C4-2B (cell line): ENCODE measurements at regions not wholly inside any gene's neighbourhood (a gene's known extent, or its start where the extent isn't known, plus 50 kb on each side); places are given as distances from the start of the nearest gene placed in this dataset.

Experiments
- H3K27ac ChIP-seq: fragments of 450-650 bp; 2 replicates; pipeline ENCODE4 v1.5.1; 2017
- ZFX ChIP-seq: fragments of 450-650 bp; IDR thresholded peaks from 2 replicates; pipeline ENCODE4 v1.6.1; 2017
- TF ChIP-seq, protein P1 (sequence below): fragments of 450-650 bp; conservative IDR thresholded peaks from 2 replicates; pipeline ENCODE4 v1.5.1; 2017; ENCODE audit warnings: mild to moderate bottlenecking

DNA sequence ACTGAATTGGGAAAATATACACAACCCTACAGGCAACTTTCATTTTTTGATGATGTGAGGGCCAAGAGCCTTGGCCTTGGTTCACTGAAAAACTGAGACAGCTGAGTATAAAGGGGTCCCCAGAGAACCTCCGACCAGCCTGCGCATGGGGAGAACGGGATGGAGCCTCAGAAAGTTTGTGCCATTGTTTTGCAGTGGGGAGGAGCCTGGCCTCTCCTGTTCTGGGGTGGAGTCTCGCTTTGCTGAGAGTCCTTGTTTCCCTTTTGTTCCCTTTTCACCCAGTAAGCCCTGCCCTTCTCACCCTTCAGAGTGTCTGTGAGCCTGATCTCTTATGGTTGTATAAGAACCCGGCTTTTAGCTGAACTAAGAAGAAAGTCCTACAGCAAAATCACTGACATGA is 193.2 kb upstream of the AKR1E2 start:
- TF ChIP-seq ZFX: no peak
- TF ChIP-seq, protein P1, sequence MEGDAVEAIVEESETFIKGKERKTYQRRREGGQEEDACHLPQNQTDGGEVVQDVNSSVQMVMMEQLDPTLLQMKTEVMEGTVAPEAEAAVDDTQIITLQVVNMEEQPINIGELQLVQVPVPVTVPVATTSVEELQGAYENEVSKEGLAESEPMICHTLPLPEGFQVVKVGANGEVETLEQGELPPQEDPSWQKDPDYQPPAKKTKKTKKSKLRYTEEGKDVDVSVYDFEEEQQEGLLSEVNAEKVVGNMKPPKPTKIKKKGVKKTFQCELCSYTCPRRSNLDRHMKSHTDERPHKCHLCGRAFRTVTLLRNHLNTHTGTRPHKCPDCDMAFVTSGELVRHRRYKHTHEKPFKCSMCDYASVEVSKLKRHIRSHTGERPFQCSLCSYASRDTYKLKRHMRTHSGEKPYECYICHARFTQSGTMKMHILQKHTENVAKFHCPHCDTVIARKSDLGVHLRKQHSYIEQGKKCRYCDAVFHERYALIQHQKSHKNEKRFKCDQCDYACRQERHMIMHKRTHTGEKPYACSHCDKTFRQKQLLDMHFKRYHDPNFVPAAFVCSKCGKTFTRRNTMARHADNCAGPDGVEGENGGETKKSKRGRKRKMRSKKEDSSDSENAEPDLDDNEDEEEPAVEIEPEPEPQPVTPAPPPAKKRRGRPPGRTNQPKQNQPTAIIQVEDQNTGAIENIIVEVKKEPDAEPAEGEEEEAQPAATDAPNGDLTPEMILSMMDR: no peak
- no peak overlapping the region for H3K27ac ChIP-seq

DNA sequence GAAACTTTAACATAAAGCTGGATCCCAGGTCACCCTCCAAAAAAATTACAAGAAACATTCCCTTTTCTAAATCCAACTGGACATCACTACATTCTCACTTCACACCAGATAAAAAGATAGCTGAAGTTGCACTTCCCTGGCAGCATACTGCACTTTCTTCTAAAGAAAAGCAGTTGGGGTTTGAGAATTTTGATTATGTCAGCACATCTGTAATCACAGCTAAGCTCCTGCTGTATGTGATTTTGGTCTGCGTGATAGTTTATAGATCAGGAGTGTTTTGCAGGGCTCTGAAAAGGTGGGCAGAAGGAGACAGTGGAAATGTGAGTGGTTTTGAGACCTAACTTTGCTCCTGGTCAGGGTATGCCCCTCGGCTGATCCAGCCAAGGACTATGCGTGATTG is 199.1 kb upstream of the AKR1E2 start:
- no peak overlapping the region for H3K27ac ChIP-seq
- TF ChIP-seq ZFX: no peak
- TF ChIP-seq, protein P1: no peak

DNA sequence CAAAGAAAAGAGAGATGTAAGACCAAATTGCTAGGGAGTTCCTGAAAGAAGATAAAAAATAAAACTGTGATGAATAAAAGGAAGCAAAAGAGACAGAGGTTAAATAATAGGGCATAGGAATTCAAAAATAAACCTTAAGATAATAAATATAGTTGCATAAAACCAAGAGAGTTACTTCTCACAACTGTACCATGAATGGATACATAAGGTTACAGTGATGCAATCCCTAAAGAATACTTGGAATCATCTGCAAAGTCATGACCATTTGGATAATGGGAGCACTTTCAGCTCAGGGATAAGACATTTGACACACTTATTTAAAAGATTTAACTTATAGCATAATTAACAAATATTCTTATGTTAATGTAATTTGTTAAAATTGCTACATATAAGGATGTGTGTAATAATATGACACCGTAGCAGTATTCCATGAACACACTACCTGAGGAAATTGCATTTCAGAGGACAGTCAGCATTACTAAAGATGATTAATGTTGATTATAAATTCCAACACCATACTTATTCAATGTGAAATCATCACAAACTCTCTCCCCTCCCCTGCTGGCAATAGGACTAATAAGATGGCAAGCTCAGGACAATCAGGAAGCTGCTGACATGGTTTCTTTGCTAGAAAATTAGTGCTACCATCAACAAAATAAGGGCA is 202.1 kb upstream of the AKR1E2 start:
- TF ChIP-seq, protein P1: no peak
- TF ChIP-seq ZFX: no peak
- no peak overlapping the region for H3K27ac ChIP-seq

DNA sequence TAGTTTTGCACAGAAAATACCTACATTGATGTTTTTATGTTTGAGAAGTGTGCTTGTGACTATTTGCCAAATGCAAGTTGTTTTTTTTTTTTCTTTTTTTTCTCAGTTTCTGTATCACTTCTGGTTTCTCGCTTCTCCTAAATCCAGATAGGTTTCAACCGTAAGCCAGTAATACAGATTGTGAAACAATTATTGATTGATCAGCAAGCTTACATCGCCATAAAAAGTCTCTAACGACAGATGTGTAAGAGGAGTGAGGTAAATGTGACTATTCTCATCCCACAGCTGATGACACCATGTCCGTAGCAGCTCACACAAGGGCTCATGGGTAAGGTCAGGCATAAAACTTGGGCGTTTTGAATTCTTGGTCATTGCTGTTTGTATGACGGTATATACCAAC is 202.8 kb upstream of the AKR1E2 start:
- H3K27ac ChIP-seq: no peak overlapping the region

DNA sequence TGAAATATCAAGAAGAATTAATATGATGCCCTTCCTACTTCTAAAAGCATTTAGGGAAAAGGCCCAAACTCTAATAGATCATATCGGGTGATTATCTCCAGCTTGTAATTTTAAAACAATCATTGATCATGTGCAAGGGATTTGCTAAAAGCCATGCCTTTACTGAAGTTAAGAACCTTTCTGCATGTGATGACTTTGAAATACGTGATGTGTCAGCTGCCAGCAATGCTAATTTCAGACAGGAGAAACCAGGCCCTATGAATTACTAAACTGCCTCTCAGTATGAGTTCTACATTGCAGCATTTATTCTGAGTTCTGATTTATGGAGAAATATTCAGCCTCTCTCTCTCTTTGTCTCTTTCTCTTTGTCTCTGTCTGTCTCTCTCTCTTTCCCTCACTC is 203.6 kb upstream of the AKR1E2 start:
- H3K27ac ChIP-seq: no peak overlapping the region
- no peak for TF ChIP-seq ZFX
- TF ChIP-seq, protein P1: no peak

More for the DNA sequence above, 202.8 kb upstream of the AKR1E2 start:
- TF ChIP-seq ZFX: no peak
- TF ChIP-seq, protein P1: no peak

DNA sequence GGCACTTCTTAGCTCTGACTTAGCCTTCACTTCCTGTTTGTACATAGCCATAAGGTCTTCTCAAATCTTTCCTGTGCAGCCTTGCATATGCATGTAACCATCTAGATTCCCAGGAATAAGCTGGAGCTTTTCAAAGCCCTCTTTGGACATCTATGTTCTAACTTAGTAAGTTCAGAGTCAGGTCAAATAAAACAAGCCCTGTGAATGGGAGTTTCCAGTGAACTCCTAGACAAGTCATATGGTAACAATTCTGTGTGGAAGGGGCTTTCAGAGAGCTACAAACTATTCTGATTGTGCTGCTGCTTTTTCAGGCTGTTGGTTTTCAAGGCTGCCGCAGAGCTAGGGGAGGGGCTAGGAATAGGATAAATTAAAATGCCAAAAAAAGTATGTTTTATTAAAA is 208.4 kb upstream of the AKR1E2 start:
- TF ChIP-seq, protein P1: no peak
- TF ChIP-seq ZFX: no peak
- no peak overlapping the region for H3K27ac ChIP-seq

DNA sequence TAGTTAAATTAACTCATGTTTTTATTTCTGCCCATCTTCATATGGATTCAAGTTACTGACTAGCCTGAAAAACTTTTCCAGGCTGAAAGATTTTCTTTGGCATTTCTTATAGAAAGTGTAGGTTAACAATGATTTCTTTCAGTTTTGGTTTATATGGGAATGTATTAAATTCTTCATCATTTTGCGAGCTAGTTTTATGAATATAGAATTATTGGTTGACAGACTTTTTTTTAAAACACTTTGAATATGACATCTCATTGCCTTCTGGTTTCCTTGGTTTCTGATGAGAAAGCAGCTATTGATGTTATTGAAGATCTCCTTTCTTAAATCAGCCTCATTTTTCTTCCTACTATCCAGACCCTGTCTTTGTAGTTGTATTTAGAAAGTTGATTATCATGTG is 211.0 kb upstream of the AKR1E2 start:
- no peak overlapping the region for H3K27ac ChIP-seq
- TF ChIP-seq, protein P1: no peak
- TF ChIP-seq ZFX: no peak
